AG04450 (cell line): ENCODE measurements at regions not wholly inside any gene's neighbourhood (a gene's known extent, or its start where the extent isn't known, plus 50 kb on each side); places are given as distances from the start of the nearest gene placed in this dataset.

ENCODE experiments used
- CTCF ChIA-PET: fragments of 300-600, 350-600 bp; formaldehyde crosslinking; extraction: SDS; loops from one replicate; lab custom pipeline; 2022; ENCODE audit warnings: antibody characterized with exemption, inconsistent platforms; lab: Charles Lee
- POLR2A ChIA-PET: fragments of 350-600 bp; formaldehyde crosslinking; extraction: SDS; loops from one replicate; lab custom pipeline; 2021; ENCODE audit warnings: antibody characterized with exemption, inconsistent platforms; lab: Yijun Ruan, JAX
- DNase-seq: peaks from one replicate; pipeline ENCODE4 v3.0.0-alpha.2; 2011; ENCODE audit warnings: low read depth, low spot score
- H3K27ac ChIP-seq: one replicate; pipeline ENCODE4 v1.5.1; 2012; ENCODE audit warnings: low read depth, low read length, control low read depth
- H3K27me3 ChIP-seq: one replicate; pipeline ENCODE4 v1.6.0; 2012; ENCODE audit warnings: low read length; ENCODE audit not compliant: control insufficient read depth, insufficient read depth
- H3K4me3 ChIP-seq: 2 replicates; pipeline ENCODE4 v1.5.1; 2011; ENCODE audit warnings: mild to moderate bottlenecking, low read depth, low read length, control low read depth
- H3K9me3 ChIP-seq: 2 replicates; pipeline ENCODE4 v1.5.1; 2012; ENCODE audit warnings: low read length; ENCODE audit not compliant: control insufficient read depth, insufficient read depth
- CTCF ChIP-seq: IDR thresholded peaks from 2 replicates; pipeline ENCODE4 v1.5.1; 2011; ENCODE audit warnings: low read depth, low read length, control low read depth, inconsistent platforms

GRCh38 chr7:159210581-159211235, 66.0 kb upstream of the VIPR2 start:
- TF ChIP-seq CTCF, result no peak
- ChIA-PET POLR2A (no interaction called here), CTCF (no interaction called here)
- peaks cover 34% of the 10 kb centered on the region for H3K9me3 ChIP-seq
- DNase-seq, result no peak
- H3K4me3 ChIP-seq, result no peak overlapping the region
- no peak overlapping the region for H3K27ac ChIP-seq
- no peaks in the 10 kb centered on the region for H3K27me3 ChIP-seq

GRCh38 chr7:159209429-159209828, 64.8 kb upstream of the VIPR2 start:
- no peak for DNase-seq
- Histone ChIP-seq H3K4me3 (no peak overlapping the region), H3K9me3 (peaks cover 39% of the 10 kb centered on the region), H3K27ac (no peak overlapping the region), H3K27me3 (no peaks in the 10 kb centered on the region)
- ChIA-PET CTCF (no interaction called here), POLR2A (no interaction called here)
- TF ChIP-seq CTCF, result no peak

- no peak for TF ChIP-seq CTCF
- Histone ChIP-seq H3K27me3 (no peaks in the 10 kb centered on the region), H3K27ac (no peak overlapping the region), H3K9me3 (peaks cover 47% of the 10 kb centered on the region), H3K4me3 (no peak overlapping the region)
- DNase-seq, result no peak
- ChIA-PET POLR2A (no interaction called here), CTCF (no interaction called here)
These were observed 63.3 kb upstream of the VIPR2 start for GRCh38 chr7:159207951-159208350.

- no peak overlapping the region for H3K4me3 ChIP-seq
- TF ChIP-seq CTCF, result no peak
- H3K9me3 ChIP-seq, result peaks cover 43% of the 10 kb centered on the region
- no peaks in the 10 kb centered on the region for H3K27me3 ChIP-seq
- DNase-seq, result no peak
- POLR2A ChIA-PET, result no interaction called here
- CTCF ChIA-PET, result no interaction called here
- H3K27ac ChIP-seq, result no peak overlapping the region
These were observed 62.7 kb upstream of the VIPR2 start for GRCh38 chr7:159207393-159207792.

GRCh38 chr7:159205833-159206232, 61.2 kb upstream of the VIPR2 start:
- no peak overlapping the region for H3K27ac ChIP-seq
- DNase-seq, result no peak
- H3K9me3 ChIP-seq, result peaks cover 40% of the 10 kb centered on the region
- CTCF ChIA-PET, result no interaction called here
- TF ChIP-seq CTCF, result no peak
- no peaks in the 10 kb centered on the region for H3K27me3 ChIP-seq
- POLR2A ChIA-PET, result no interaction called here
- no peak overlapping the region for H3K4me3 ChIP-seq
